Activated T-helper 17 cell treated with anti-CD3 and anti-CD28 coated beads, Interleukin-2, amount 50 U/mL, for 72 hours (primary cell): ENCODE measurements at regions not wholly inside any gene's neighbourhood (a gene's known extent, or its start where the extent isn't known, plus 50 kb on each side); places are given as distances from the start of the nearest gene placed in this dataset.
"Not testable (repeated sequence)": the region's sequence is repeated elsewhere in the genome, so short reads cannot be mapped to it uniquely, and the experiment has no call there.

Experiments
- ATAC-seq: fragments of 150-1000 bp; cut with Tn5 transposase; replicated peaks from 2 replicates; pipeline ENCODE4 v1.10.0; 2021; ENCODE audit warnings: mild to moderate bottlenecking, moderate library complexity
- H3K27ac Mint-ChIP-seq: one replicate; pipeline ENCODE4 v1.8.0; 2022; ENCODE audit warnings: mixed read lengths
- H3K27me3 Mint-ChIP-seq: one replicate; pipeline ENCODE4 v1.8.0; 2022; ENCODE audit warnings: mixed read lengths
- H3K36me3 Mint-ChIP-seq: one replicate; pipeline ENCODE4 v1.8.0; 2022; ENCODE audit warnings: low read depth, mild to moderate bottlenecking, mixed read lengths
- H3K4me1 Mint-ChIP-seq: one replicate; pipeline ENCODE4 v1.8.0; 2022; ENCODE audit warnings: mixed read lengths
- H3K4me3 Mint-ChIP-seq: one replicate; pipeline ENCODE4 v1.8.0; 2022; ENCODE audit warnings: mild to moderate bottlenecking, mixed read lengths
- H3K9me3 Mint-ChIP-seq: one replicate; pipeline ENCODE4 v1.8.0; 2022; ENCODE audit warnings: mixed read lengths

DNA sequence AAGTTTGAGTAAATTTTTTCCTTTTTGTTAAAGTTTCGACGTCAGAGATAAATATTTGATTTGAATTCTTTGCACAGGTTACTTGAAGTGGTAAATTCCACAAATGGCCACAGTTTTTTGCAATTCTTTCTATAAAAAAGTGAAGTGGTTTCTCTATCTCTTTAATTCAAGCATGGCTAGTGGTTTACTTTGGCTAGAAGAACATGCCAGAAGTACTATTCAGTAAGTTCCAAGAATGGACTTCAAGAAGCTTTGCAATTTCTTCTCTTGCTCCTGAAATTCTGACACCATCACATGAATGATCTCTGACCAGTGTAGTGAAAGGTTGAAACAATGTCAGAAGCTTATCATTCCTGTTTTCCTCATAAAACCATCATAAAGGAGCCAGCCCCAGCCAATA is 55.7 kb upstream of the RNPC3 start:
- Mint-ChIP-seq H3K36me3 (no peaks in the 10 kb centered on the region), H3K9me3 (no peaks in the 10 kb centered on the region), H3K4me3 (no peak overlapping the region), H3K4me1 (no peaks in the 10 kb centered on the region), H3K27me3 (peaks cover 19% of the 10 kb centered on the region), H3K27ac (no peak overlapping the region)
- no peak for ATAC-seq

DNA sequence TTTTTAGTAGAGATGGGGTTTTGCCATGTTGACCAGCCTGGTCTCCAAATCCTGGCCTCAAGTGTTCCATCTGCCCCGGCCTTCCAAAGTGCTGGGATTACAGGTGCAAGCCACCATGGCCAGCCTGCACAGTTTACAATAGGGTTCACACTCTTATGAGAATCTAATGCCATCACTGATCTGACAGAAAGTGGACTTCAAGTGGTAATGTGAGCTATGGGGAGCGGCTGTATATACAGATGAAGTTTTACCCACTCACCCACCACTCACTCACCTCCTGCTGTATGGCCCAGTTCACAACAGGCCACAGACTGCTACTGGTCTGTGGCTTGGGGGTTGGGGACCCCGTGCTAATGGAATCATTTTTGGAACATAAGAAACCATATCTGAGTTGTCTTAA is 58.4 kb upstream of the RNPC3 start:
- Mint-ChIP-seq H3K27me3 (peaks cover 19% of the 10 kb centered on the region), H3K27ac (no peak overlapping the region), H3K9me3 (no peaks in the 10 kb centered on the region), H3K36me3 (no peaks in the 10 kb centered on the region), H3K4me1 (no peaks in the 10 kb centered on the region), H3K4me3 (no peak overlapping the region)
- no peak for ATAC-seq

DNA sequence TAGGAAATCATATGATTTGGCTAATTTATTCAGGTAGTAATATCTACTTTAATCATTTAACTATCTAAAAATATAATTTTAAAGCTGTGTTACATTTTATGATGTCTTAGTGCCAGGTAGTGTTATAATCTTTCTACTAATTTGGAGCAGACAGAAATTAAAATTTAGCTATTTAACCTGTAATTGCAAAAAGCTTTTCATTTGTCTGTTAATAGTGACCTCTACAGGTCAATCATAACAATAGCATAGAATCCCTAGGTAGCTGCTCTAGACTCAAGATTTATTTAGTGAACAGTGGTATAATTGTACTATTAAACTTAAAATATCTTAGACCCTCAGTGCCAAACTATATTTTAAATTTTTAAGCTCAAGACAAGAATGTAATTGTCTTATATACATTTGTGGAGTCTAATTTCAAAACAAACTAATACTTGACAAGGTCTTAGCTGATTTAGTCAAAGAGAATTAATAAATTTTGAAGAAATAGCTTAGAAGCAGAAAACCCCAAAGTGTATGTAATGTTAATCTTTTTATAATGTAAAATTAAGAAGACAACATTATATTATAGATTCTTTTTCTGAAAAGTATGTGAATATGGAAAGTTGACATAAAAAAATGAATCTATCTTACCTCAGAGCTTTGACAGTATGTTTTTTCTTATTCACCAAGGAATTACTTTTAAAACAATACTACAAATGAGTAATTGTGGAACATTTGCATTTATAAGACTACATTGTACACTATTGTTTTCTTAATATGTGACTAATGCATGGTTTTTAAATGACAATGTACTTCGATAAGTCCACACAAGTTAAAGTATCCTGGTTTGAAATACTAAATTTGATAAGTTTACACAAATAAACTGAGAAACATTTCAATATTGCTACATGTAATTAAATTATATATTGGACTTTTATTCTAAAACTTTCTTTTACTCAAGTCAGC is 64.1 kb upstream of the RNPC3 start:
- Mint-ChIP-seq H3K4me3 (no peak overlapping the region), H3K27ac (no peak overlapping the region), H3K27me3 (peaks cover 3% of the 10 kb centered on the region), H3K36me3 (no peaks in the 10 kb centered on the region), H3K9me3 (no peaks in the 10 kb centered on the region), H3K4me1 (no peaks in the 10 kb centered on the region)
- no peak for ATAC-seq

DNA sequence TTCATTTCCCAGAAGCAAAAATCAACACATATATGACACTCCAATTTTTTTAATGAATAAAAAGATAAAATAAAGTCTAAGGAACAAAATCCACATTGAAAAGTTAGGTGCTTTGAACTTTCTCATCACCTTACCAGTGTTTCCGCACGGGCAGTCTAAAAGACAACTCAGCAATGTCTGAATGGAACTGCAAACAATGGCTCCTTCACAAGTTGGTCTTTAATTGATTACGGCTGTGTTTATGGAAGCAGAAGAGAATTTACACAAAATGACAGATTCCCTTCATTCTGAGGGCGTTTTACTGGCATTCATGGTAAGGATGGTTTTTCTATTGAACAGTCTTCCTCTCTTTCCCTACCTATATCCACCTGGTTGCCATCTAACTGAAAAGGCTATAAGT is 65.0 kb upstream of the RNPC3 start:
- no peaks in the 10 kb centered on the region for H3K9me3 Mint-ChIP-seq
- H3K4me1 Mint-ChIP-seq: no peaks in the 10 kb centered on the region
- no peak overlapping the region for H3K4me3 Mint-ChIP-seq
- H3K27ac Mint-ChIP-seq: no peak overlapping the region
- no peaks in the 10 kb centered on the region for H3K36me3 Mint-ChIP-seq
- ATAC-seq: no peak
- peaks cover 6% of the 10 kb centered on the region for H3K27me3 Mint-ChIP-seq

DNA sequence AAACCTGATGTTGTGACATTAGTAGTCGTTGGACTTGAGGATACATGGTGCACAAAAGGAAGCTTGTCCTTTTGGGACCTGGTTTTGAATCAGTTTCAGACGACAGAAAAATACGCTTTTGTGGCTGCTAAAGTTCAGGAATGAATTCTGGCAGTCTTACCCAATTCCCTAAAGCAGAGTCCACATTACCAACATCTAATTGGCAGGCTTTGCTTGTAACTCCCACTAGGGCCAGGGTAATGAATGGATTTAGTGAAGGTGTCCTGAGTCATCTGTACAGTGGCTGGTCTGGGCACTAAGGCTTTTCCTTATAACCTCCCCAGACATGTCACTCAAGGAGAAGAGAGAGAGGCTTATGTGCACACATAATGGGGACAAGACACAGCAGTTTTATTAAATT is 66.2 kb upstream of the RNPC3 start:
- H3K27ac Mint-ChIP-seq: no peak overlapping the region
- H3K9me3 Mint-ChIP-seq: no peaks in the 10 kb centered on the region
- H3K4me3 Mint-ChIP-seq: no peak overlapping the region
- peaks cover 6% of the 10 kb centered on the region for H3K27me3 Mint-ChIP-seq
- ATAC-seq: no peak
- H3K4me1 Mint-ChIP-seq: no peaks in the 10 kb centered on the region
- no peaks in the 10 kb centered on the region for H3K36me3 Mint-ChIP-seq

DNA sequence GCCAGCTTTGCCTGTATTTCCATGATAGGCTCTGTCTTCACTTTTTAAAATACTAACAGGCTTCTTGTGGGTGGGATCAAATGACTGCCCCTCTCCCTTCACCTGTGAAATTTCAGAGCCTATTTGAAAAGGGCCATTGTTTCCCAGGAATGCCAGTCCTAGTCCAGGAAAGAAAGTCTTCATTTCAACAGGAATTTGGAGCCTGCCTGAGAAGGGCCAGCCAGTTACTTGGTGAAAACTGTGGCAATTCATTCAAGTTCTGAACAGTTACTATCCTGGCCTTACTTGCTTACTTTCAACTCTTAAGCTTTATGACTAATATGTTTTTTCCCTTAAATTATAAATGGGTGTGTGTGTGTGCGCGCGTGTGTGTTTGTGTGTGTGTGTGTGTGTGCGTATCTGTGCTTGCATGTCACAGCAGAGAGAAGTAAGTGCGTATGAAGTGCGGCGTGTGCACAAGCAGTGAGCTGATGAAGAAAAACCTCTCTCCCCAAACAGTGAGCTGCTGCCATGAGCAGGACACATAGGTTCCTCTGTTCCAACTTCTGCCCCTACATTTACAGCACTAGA is 67.5 kb upstream of the RNPC3 start:
- ATAC-seq: no peak
- no peaks in the 10 kb centered on the region for H3K9me3 Mint-ChIP-seq
- H3K27ac Mint-ChIP-seq: no peak overlapping the region
- H3K27me3 Mint-ChIP-seq: peaks cover 6% of the 10 kb centered on the region
- no peaks in the 10 kb centered on the region for H3K36me3 Mint-ChIP-seq
- no peak overlapping the region for H3K4me3 Mint-ChIP-seq
- H3K4me1 Mint-ChIP-seq: no peaks in the 10 kb centered on the region

DNA sequence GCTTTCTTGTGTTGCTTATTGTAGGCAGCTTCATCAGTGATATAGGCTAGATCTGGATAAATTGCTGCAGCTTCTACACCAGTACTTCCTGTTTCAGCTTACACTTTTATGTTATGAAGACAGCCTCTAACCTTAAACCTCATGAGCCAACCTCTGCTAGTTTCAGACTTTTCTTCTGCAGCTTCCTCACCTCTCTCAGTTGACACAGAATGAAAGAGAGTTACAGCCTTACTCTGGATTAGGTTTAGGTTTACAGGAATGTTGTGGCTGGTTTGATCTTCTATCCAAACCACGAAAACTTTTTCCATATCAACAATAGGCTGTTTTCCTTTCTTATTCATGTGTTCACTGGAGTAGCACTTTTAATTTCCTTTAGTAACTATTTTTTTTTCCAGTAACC is 76.9 kb upstream of the RNPC3 start:
- no peak overlapping the region for H3K27ac Mint-ChIP-seq
- peaks cover 3% of the 10 kb centered on the region for H3K4me1 Mint-ChIP-seq
- H3K27me3 Mint-ChIP-seq: no peaks in the 10 kb centered on the region
- ATAC-seq: peak; percentile 40
- no peak overlapping the region for H3K4me3 Mint-ChIP-seq
- H3K9me3 Mint-ChIP-seq: no peaks in the 10 kb centered on the region
- H3K36me3 Mint-ChIP-seq: no peaks in the 10 kb centered on the region

DNA sequence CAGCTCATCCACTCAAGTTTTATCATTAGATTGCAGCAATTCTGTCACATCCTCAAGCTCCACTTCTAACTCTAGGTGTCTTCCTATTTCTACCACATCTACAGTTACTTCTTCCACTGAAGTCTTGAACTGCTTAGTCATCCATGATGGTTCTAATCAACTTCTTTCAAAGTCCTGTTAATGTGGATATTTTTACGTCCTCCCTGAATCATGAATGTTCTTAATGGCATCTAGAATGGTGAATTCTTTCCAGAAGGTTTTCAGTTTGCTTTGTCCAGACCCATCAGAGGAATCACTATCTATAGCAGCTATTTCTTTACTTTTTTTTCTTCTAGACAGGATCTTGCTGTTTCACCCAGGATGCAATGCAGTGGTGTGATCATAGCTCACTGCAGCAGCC is 78.0 kb upstream of the RNPC3 start:
- Mint-ChIP-seq H3K27me3 (no peaks in the 10 kb centered on the region), H3K4me3 (no peak overlapping the region), H3K9me3 (no peaks in the 10 kb centered on the region), H3K4me1 (peaks cover 3% of the 10 kb centered on the region), H3K36me3 (no peaks in the 10 kb centered on the region), H3K27ac (no peak overlapping the region)
- no peak for ATAC-seq

DNA sequence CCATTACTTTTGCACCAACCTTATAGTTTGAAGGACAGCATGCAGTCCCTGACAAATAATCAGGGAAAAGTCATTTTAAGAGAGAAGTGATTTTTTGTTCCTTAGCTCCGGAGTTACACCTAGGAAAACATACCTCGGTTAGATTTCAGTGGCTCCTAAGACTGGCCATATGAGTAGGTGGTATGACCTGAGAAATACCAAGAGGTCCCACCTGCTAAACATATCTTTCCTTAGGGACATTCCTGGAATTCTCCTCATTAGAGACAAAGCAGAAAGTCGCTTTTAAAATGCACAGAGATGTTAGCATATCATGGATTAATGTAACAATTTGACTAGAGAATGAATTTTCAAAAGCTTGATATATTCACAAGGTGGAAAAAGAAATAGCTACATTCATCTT is 84.2 kb upstream of the RNPC3 start:
- H3K27ac Mint-ChIP-seq: no peak overlapping the region
- no peaks in the 10 kb centered on the region for H3K9me3 Mint-ChIP-seq

DNA sequence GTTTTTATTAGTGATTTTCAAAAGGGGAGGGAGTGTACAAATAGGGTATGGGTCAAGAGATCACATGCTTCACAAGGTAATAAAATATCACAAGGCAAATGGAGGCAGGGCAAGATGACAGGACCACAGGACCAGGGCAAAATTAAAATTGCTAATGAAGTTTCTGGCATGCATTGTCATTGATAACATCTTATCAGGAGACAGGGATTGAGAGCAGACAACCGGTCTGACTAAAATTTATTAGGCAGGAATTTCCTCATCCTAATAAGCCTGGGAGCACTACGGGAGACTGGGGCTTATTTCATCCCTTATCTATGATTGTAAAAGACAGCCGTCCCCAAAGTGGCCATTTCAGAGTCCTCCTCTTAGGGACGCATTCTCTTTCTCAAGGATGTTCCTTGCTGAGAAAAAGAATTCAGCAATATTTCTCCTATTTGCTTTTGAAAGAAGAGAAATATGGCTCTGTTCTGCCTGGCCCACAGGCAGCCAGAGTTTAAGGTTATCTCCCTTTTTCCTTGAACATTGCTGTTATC is 88.9 kb upstream of the RNPC3 start:
- H3K36me3 Mint-ChIP-seq, ATAC-seq, H3K27ac Mint-ChIP-seq, H3K9me3 Mint-ChIP-seq, H3K4me3 Mint-ChIP-seq, H3K4me1 Mint-ChIP-seq, H3K27me3 Mint-ChIP-seq: not testable (repeated sequence)

More for the DNA sequence above, 84.2 kb upstream of the RNPC3 start:
- Mint-ChIP-seq H3K4me1 (peaks cover 3% of the 10 kb centered on the region), H3K36me3 (no peaks in the 10 kb centered on the region), H3K27me3 (no peaks in the 10 kb centered on the region), H3K4me3 (no peak overlapping the region)
- no peak for ATAC-seq

DNA sequence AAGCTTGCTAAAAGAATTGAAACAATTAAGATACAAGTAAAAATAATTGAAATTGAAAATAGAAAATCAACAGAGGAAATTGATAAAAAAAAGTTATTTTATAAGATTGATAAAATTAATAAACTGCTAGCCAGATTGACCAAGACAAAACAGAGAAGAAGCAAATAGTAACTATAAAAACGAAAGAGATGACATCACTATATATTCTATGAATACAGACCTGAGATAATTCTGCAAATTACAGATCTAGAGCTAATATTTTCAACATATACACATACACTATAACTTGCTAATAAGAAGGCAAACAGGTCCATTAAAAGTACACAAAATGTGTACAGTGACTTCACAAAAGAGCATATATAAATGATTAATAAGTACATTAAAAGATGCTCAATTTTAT is 90.1 kb upstream of the RNPC3 start:
- no peak for ATAC-seq
- no peak overlapping the region for H3K27ac Mint-ChIP-seq
- no peak overlapping the region for H3K4me3 Mint-ChIP-seq
- peaks cover 4% of the 10 kb centered on the region for H3K27me3 Mint-ChIP-seq
- no peaks in the 10 kb centered on the region for H3K36me3 Mint-ChIP-seq
- no peaks in the 10 kb centered on the region for H3K9me3 Mint-ChIP-seq
- H3K4me1 Mint-ChIP-seq: no peaks in the 10 kb centered on the region

DNA sequence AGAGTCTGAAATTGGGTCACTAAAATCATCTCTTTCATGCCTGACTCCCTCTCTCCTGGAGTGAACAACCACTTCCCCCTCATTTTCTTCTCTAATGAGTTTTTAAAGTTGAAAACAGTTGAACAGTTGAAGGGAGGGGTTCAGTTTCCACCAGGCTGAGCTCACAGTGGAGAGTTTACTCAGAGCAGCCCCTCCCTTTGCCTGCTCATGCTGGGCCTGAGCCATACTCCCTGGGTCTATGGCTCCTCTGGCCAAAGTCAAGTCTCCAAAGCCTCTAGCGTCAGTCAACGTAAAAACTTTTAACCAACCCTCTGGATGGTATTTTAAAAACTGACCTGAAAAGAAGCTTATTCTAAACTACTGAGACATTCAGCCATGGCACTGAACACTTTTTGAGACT is 100.8 kb upstream of the RNPC3 start:
- Mint-ChIP-seq H3K4me1 (no peaks in the 10 kb centered on the region), H3K36me3 (no peaks in the 10 kb centered on the region), H3K9me3 (peaks cover 3% of the 10 kb centered on the region), H3K4me3 (no peak overlapping the region), H3K27ac (no peak overlapping the region), H3K27me3 (no peaks in the 10 kb centered on the region)
- ATAC-seq: no peak

DNA sequence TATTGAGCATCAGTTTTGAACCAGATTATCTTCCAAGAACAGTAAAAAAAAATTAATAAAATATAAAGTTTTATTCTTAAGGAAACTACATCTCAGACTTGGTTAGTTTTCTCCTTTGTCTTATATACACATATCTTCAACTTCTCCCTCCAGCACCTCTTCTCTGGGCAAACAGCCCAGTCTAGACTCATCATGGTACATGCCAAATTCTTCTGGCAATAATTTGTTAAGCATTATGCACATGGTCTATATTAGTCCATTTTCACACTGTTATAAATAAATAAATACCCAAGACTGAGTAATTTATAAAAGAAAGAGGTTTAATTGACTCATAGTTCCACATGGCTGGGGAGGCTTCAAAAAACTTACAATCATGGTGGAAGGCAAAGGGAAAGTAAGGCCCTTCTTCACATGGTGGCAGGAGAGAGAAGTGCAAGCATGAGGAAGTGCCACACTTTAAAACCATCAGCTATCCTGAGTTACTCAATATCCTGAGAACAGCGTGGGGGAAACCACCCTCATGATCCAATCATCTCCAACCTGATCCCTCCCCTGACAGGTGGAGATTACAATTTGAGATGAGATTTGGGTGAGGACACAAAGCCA is 108.7 kb upstream of the RNPC3 start:
- H3K4me1 Mint-ChIP-seq: no peaks in the 10 kb centered on the region
- no peaks in the 10 kb centered on the region for H3K27me3 Mint-ChIP-seq
- H3K9me3 Mint-ChIP-seq: no peaks in the 10 kb centered on the region
- H3K27ac Mint-ChIP-seq: no peak overlapping the region
- no peak overlapping the region for H3K4me3 Mint-ChIP-seq
- ATAC-seq: no peak
- H3K36me3 Mint-ChIP-seq: no peaks in the 10 kb centered on the region

DNA sequence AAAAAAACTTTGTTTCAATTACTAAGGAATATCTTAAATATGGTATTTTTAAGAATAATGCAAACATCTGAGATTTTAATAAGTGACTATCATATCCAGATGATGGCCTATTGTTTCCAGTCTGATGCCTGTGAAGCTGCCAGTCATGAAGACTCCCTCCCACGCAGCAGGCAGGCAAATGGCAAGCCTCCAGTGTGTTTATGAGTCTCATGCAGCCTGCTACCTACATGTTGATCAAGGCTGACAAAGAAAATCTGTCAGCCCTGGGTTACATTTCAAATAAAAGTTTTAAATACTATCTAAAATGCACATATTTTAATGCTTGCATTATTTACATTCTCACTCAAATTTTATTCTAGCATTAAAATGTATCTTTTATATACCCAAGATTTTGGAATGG is 137.6 kb upstream of the RNPC3 start:
- no peaks in the 10 kb centered on the region for H3K36me3 Mint-ChIP-seq
- H3K4me1 Mint-ChIP-seq: no peaks in the 10 kb centered on the region
- no peak for ATAC-seq
- no peak overlapping the region for H3K4me3 Mint-ChIP-seq
- H3K9me3 Mint-ChIP-seq: peaks cover 12% of the 10 kb centered on the region
- H3K27ac Mint-ChIP-seq: no peak overlapping the region
- H3K27me3 Mint-ChIP-seq: no peaks in the 10 kb centered on the region

DNA sequence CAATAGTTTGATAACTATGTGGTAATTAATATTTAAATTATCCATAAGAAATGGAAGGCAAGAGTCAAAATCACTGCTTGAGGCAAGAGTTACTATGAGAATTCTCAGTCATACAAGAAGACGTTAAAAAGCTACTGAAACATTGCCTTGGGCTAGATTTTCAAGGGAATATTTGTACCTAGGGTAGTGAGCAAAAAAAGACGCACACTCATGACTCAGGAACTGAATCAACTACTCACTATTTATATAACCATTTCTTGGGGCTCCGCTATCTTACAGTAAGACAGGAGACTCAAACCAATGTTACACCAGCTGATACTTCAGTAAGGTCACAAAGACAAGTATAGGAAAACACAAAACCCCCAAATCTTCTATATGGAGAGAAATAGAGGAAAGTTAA is 151.5 kb upstream of the RNPC3 start:
- Mint-ChIP-seq H3K9me3 (no peaks in the 10 kb centered on the region), H3K36me3 (no peaks in the 10 kb centered on the region), H3K4me1 (no peaks in the 10 kb centered on the region), H3K27ac (no peak overlapping the region), H3K4me3 (no peak overlapping the region), H3K27me3 (no peaks in the 10 kb centered on the region)
- ATAC-seq: no peak
